ENCODE measurements at regions not wholly inside any gene's neighbourhood (a gene's known extent, or its start where the extent isn't known, plus 50 kb on each side); places are given as distances from the start of the nearest gene placed in this dataset.

GRCh38 chr10:8378198-8378983, 323.9 kb downstream of the GATA3 start:
- ATAC-seq (ENCODE audit: low read depth), result no peak
- Histone ChIP-seq H2AK9ac (replicated peaks; ENCODE audit: low read depth, low read length, poor library complexity) (no peak overlapping the region), H3K27ac (ENCODE audit: insufficient read depth, low read length) (no peak overlapping the region), H4K5ac (ENCODE audit: low read depth, low read length) (no peak overlapping the region), H3K56ac (ENCODE audit: extremely low read depth, insufficient read depth, low read length) (no peak overlapping the region), H3K9me1 (ENCODE audit: insufficient read depth, low read length) (no peaks in the 10 kb centered on the region), H3K36me3 (ENCODE audit: control insufficient read depth, insufficient read depth, low read length) (no peaks in the 10 kb centered on the region), H2BK15ac (ENCODE audit: low read depth, low read length) (no peak overlapping the region), H4K8ac (ENCODE audit: low read depth in 2 of 2, low read length in 2 of 2) (no peak overlapping the region), H2AK5ac (ENCODE audit: low read depth, low read length) (no peak overlapping the region), H3K14ac (replicated peaks; ENCODE audit: low read depth, low read length) (no peak overlapping the region), H3K23ac (ENCODE audit: low read depth, low read length) (no peak overlapping the region), H3K4ac (ENCODE audit: low read depth, low read length) (no peak overlapping the region), H2AFZ (replicated peaks; ENCODE audit: low read length, poor library complexity) (no peak overlapping the region), H3K9ac (ENCODE audit: low read depth, low read length) (no peak overlapping the region), H3K18ac (ENCODE audit: low read depth, low read length) (no peak overlapping the region), H2BK120ac (ENCODE audit: low read depth, low read length) (no peak overlapping the region), H3K79me1 (ENCODE audit: low read depth in 1 of 2, low read length in 2 of 2) (no peaks in the 10 kb centered on the region), H3K4me1 (ENCODE audit: control insufficient read depth, insufficient read depth, low read length) (no peaks in the 10 kb centered on the region), H3K4me2 (ENCODE audit: low read depth, low read length) (no peak overlapping the region), H2BK5ac (ENCODE audit: low read depth, low read length, poor library complexity, severe bottlenecking) (no peak overlapping the region), H4K91ac (ENCODE audit: insufficient read depth, low read depth, low read length) (no peak overlapping the region), H3K27me3 (ENCODE audit: control insufficient read depth, insufficient read depth, low read length) (no peaks in the 10 kb centered on the region), H4K20me1 (ENCODE audit: insufficient read depth, low read length) (no peaks in the 10 kb centered on the region), H2BK20ac (ENCODE audit: low read depth, low read length) (no peak overlapping the region), H3K9me3 (ENCODE audit: control insufficient read depth, insufficient read depth, low read length) (peaks cover 6% of the 10 kb centered on the region; the same call in 1 of the 2 replicates), H3K4me3 (ENCODE audit: insufficient read depth, low read depth, low read length) (no peak overlapping the region)
- BruUV-seq (replicated peaks), result no TSS peak
- CTCF ChIA-PET, result no interaction called here
- dilution Hi-C loops (cut with HindIII; ENCODE audit: low sequenced_read_pairs, unreplicated experiment), result no loop called here
- in situ Hi-C loops (cut with MboI; ENCODE audit: low sequenced_read_pairs), result no loop called here
- POLR2A ChIA-PET (ENCODE audit: unreplicated experiment), result no interaction called here
- intact Hi-C loops (cut with micrococcal nuclease), result no loop called here
- 13% methylated on average over 1 of the region's 10 CpGs; no CpG with 5 or more reads in 1 of the 2 experiments for WGBS, 2 experiments (ENCODE audit: extremely low coverage in 2 of 2, insufficient read length in 1 of 2)
- TF ChIP-seq BHLHE40 (IDR thresholded peaks at IDR 0.05; ENCODE audit: low read depth, low read length) (no peak), MXI1 (IDR thresholded peaks at IDR 0.05; ENCODE audit: borderline replicate concordance, low read depth, low read length) (no peak), MAFK (IDR thresholded peaks at IDR 0.05; ENCODE audit: low read depth, low read length) (no peak), CEBPB (IDR thresholded peaks at IDR 0.05; ENCODE audit: low read depth, low read length) (no peak), NFE2L2 (IDR thresholded peaks at IDR 0.05; ENCODE audit: low read depth, low read length) (no peak)
- DNase-seq, result no peak

Data from IMR-90 (cell line).